ENCODE measurements at regions not wholly inside any gene's neighbourhood (a gene's known extent, or its start where the extent isn't known, plus 50 kb on each side); places are given as distances from the start of the nearest gene placed in this dataset.
"Not testable (repeated sequence)": the region's sequence is repeated elsewhere in the genome, so short reads cannot be mapped to it uniquely, and the experiment has no call there.

DNA sequence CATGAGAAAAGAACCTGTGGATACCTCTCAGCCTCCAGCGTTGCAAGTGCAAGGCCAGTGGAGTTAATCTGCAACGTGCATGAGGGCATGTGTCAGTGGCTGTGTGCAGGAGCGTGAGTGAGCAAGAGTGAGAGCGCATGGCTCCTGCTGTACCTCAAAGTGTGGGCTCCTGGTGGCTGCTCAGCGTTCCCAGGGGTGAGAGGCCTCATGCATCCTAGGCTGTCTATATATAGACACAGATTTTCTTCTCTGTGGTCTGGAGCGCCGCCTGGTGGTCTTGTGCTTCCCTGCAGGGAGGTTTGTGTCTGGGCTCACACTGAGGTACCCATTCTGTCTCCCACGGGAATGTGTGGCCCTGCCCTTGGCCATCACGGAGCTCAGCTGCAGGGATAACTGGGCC, 161.8 kb upstream of the POTEB2 start:
- not testable (repeated sequence) for DNase-seq (ENCODE audit: low spot score); H3K27ac ChIP-seq

DNA sequence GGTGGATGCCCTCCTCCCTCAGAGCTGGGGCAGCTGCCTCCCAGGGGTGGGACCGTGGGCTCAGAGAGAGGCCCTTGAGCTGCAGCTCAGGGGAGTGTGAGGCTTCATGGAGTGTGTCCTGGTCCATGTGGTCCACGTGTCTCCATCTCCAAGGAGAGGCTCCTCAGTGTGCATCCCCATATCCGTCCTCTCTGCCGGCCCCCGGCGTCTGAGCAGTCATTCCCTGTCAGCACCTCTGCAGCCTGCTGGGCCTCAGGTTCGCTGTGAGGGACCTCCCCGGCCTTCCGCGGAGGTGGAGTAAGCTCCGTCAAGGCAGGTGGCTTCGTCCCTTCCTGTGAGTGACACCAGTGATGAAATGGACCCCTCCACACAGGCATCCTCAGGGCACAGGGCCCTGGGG, 160.7 kb upstream of the POTEB2 start:
- not testable (repeated sequence) for DNase-seq (ENCODE audit: low spot score); H3K27ac ChIP-seq; H3K4me3 ChIP-seq

More for the DNA sequence above, 161.8 kb upstream of the POTEB2 start:
- H3K4me3 ChIP-seq: not testable (repeated sequence)

DNA sequence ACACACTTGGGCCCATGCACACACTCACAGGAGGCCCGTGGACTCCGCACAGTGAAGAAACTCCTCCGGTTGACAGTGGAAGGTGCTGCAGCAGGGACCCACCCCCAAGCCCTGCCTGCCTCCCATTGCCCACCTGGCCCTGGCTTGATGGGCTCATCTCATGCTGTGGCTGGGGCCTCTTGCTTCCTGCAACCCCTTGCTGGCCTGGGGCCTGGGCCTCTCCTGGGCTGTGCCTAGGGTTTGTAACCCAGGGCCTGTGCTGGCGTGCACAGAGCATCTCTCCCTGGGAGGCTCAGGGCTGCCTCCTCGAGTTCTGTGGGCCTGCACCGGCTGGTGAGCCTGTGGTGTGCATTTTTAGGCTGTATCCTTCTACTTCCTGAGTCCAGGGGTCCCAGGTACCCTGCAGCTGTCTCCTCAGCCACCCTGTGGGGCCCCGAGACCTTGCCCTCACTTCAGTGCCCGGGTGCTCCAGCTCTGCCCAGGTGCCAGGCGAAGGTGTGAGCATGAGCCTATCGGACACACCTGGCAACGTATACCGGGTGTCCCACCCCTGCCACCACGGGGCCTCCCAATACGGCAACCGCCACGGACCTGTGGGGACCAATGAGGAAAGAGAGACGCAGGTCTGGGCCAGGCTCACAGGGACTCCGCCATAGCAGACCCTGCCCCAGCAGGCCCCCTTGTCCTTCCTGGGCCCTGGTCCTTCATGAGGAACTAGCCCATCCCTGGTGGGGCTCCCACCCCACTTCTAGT, 158.3 kb upstream of the POTEB2 start:
- DNase-seq (ENCODE audit: low spot score); H3K27ac ChIP-seq; H3K4me3 ChIP-seq: not testable (repeated sequence)

DNA sequence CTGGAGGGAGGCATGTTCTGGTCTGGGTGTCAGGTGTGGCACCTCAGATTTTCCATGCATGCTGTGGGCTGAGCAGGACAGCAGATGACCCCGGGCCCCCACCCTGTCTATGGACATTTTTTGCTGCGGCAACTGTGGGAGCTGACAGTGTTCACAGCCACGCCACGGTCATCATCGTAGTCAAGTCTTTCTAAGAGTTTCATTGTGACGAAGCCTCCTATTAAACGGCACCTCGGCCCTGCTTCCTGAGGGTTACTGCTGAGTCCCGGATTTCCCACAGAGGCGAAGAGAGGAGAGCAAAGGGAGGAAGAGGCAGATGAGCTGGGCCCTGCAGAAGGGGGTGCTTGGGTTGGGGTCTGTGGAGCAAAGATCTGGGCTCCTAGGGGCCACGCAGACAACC, 152.1 kb upstream of the POTEB2 start:
- not testable (repeated sequence) for H3K4me3 ChIP-seq; DNase-seq (ENCODE audit: low spot score); H3K27ac ChIP-seq

DNA sequence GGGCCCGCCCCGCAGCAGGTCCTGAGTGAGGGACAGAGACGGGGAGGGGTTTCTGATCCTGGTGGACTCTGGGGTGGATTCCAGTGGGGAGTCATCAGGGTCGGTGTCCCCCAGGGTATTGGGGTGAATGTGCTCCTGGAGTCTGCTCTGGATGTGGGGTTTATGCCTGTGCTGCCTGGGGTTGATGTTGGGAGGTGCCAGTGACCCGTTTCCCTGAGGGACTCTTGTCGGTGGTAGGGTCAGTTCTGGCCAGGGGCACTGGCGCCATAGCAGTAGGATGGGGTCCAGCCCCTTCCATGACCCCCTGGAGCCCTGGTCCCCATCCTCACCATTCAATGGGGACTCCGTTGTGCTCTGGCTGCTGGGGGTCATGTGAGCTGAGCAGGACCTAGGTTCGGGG, 151.2 kb upstream of the POTEB2 start:
- not testable (repeated sequence) for H3K27ac ChIP-seq; H3K4me3 ChIP-seq; DNase-seq (ENCODE audit: low spot score)

DNA sequence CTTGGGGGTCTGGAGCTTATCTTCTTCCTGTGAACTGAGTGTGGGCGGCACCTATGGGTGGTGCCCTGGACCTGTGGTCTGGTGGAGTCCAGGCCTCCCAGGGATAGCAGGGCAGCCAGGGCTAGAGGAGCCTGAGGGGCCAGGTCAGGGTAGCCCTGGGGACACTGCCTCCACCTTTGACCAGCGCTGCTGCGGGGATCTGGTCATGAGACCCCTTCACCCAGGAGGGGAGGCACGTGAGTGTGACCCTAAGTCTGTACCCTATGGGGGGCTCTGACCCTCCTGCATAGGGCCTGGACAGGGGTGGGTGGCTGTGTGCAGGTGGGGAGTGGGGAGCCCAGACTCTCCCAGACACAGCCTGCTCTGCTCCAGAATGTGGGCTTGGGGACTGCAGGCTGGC, 150.5 kb upstream of the POTEB2 start:
- H3K27ac ChIP-seq; DNase-seq (ENCODE audit: low spot score); H3K4me3 ChIP-seq: not testable (repeated sequence)

DNA sequence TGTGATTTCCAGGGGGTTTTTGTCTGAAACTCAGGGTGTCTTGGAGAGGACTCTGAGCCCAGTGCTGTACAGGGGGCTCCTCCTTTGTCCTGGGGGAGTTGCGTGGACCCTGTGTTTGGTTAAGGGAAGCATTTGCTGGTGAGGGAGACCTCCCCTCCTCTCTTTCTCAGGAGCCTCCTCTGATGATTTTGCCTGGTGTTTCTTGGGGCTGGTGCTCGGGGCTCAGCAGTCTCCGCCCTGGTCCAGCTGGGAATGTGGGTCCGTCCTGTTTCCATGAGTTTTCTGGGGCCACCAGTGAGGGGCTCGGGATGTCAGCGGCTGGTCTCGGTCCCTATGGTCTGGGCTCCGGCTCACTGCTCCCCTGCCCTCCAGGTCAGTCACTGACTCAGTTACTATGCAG, 149.1 kb upstream of the POTEB2 start:
- DNase-seq (ENCODE audit: low spot score); H3K27ac ChIP-seq: not testable (repeated sequence)

DNA sequence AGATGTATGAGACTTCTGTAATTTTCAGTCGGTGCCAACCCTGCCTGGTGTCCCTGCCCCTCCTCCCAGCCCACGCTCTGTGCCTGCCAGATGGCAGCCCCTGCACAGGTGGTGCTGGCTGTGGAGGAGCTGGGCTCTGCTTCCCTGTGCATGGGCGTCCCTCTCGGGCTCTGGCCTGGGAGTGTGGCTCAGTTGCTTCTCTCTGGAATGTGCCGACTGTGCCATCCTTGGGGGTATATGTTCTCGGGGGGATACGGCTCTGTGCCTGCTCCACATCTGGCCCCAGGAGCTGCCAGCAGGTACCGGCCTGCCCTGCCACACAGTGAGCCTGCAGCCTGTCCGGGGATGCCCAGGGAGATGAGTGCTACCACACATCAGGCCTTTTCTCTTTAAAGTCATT, 147.2 kb upstream of the POTEB2 start:
- not testable (repeated sequence) for H3K27ac ChIP-seq; H3K4me3 ChIP-seq; DNase-seq (ENCODE audit: low spot score)

More for the DNA sequence above, 149.1 kb upstream of the POTEB2 start:
- H3K4me3 ChIP-seq: not testable (repeated sequence)

DNA sequence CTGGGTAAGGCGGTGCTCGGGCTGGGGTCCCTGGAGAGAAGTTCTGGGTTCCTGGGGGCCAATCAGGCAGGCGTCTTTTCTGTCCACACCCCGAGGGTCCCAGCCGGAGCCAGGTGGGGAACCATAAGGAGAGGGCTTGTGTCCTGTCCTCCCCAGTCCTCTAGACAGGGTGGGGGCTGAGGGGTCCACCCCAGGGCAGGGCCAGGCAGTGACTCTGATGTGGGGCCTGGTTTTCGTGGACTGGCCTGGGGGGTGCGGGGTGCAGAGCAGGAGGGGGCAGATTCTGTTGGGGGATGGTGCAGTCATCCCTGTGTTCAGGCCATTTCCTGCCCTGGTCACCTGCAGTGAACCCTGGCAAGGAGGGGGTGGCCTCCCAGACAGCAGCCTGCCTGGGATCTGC, 143.5 kb upstream of the POTEB2 start:
- H3K27ac ChIP-seq; DNase-seq (ENCODE audit: low spot score); H3K4me3 ChIP-seq: not testable (repeated sequence)

DNA sequence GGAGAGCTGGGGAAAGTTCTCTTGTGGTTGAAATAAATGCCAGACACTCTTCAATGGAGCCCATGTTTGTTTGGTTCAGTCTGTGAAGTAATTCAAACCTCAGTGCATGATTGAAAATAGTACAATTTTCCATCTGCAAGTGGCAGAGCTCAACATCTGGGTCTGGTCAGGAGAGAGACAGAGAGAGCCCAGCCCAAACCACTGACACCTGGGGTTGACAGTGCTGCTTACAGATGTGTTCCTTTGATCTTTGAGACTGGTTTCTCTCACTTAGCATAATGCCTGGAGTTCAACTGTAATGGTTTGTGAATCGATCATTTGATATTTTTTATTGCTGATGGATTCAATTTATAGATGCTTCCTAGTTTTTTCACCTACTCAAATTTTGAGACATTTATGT, 137.3 kb upstream of the POTEB2 start:
- not testable (repeated sequence) for H3K27ac ChIP-seq; DNase-seq (ENCODE audit: low spot score); H3K4me3 ChIP-seq

DNA sequence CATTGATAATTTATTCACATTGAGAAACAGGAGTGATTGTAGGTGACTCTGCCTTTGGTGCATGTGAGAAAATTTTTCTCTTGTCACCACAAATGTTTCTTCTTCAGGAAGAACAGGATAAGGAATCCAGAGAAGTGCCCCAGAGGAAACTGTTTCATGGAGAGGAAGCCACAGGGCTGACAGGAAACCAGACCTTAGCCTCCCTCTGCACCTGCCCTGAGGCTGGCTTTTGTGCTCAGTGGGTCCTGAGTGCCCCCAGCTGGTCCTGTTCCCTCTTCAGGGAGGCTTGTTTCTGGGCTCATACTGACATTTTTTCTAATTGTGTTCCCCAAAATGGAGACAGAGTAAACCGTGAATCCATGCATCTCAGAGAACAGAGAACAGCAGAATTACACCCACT, 135.8 kb upstream of the POTEB2 start:
- DNase-seq (ENCODE audit: low spot score); H3K27ac ChIP-seq; H3K4me3 ChIP-seq: not testable (repeated sequence)

DNA sequence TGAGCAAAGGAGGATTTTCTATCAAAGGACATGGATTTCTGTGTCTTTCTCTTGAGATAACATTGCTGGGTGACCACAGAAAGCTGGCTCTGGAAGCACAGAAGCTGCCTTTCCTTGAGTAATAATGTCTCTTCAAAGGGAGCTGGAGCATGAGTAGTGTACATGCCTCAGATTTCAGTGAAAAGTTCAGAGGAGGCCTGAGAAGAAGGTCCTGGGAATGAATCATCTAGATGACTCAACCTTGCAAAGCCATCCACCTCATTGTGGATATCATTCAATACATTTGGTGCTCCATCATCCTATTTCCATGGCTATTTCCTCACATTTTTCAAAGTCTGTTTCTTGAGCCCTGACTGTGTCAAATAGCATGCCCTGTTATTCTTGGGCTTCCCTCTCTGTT, 125.6 kb upstream of the POTEB2 start:
- DNase-seq (ENCODE audit: low spot score); H3K4me3 ChIP-seq; H3K27ac ChIP-seq: not testable (repeated sequence)

DNA sequence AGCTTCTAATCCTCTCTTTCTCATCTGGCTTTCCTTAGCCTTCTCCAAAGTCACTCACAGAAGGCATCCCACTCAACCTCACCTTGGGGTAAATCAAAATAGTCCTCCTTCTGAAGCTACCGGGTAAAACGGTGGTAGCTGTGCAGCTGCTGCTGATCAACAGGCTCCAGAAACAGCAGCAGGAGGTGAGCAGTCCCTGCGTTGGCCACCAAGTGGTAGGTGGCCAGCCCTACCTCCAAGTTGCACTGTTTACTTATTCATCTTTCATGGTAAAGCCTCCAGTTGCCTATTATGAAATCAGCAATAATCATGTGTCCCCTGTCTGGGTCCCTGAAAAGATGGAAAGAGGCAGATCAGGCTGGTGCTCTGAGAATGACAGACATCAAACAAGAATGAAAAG, 125.1 kb upstream of the POTEB2 start:
- H3K4me3 ChIP-seq; DNase-seq (ENCODE audit: low spot score); H3K27ac ChIP-seq: not testable (repeated sequence)

DNA sequence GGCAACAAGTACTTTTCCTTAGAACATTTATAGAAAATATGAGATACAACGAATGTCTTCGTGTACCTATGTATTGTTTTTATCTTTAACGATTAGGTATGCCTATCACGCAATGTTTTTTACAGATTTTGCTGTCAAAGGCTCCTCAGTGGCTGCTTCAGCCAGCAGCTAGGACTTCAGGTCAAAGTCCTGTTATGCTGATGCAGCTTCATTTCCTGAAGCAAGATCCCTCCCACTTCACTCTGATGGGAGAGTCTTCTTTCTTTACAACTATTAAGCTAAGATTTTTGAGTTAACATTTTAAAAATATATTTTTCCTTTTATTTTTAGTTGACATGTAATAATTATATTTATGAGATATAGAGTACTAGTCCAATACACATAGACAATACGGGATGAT, 120.7 kb upstream of the POTEB2 start:
- H3K4me3 ChIP-seq; DNase-seq (ENCODE audit: low spot score); H3K27ac ChIP-seq: not testable (repeated sequence)

DNA sequence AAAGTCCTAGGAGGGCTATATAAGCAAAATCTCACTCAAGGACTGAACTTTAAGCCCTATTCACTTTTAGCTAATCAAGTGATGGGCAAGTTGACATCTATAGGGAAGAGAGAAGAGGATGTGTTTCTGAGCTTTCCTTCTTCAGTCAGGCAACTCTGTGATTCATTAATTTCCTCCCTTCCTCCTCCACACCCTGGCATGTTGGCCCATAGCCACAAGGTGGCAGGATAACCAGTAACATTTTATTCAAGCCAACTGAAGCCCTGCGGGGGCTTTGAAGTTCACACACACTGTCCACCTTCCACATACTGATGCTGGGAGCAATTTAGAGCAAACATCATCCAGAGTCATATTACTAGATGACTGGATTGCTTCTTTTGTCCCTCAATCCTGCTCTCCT, 111.9 kb upstream of the POTEB2 start:
- not testable (repeated sequence) for DNase-seq (ENCODE audit: low spot score); H3K4me3 ChIP-seq; H3K27ac ChIP-seq

DNA sequence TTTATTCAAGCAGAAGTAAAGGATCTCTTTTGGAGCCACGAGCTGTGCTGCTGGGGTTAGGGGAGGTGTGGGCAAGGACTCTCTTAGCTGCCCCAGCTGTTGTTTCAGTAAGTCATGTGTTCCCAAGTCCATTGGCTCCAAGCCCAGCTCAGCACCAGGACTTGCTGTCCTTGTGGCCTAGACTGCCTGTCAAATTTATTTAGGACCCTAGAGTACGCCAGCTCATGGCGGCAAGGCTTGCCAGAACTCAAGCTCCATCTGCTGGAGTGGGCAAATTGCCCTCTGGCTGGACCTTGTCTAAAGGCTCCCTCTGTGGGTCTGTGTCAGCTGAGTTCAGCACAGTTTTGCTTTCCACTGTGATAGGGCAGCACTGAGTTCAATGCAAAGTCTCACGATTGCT, 106.6 kb upstream of the POTEB2 start:
- not testable (repeated sequence) for DNase-seq (ENCODE audit: low spot score); H3K27ac ChIP-seq; H3K4me3 ChIP-seq

DNA sequence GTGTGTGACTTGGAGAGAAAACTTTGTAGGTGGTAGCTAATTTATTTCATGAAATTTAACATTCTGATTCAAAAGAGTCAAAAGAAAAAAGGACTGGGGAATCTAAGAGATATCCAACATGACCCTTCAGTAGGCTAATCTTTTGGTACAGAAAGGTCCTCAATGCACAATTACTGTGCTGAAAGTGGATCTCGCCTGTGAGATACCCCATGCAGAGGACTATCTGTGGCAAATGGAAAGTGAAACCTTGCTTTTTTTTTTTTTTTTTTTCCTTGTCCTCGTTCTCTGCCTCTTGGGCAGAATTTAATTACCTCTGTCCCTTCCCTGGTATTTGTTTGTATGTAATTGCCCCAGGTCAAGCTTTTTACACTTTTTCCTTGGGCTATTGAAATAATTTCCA, 93.2 kb upstream of the POTEB2 start:
- DNase-seq (ENCODE audit: low spot score); H3K27ac ChIP-seq; H3K4me3 ChIP-seq: not testable (repeated sequence)

DNA sequence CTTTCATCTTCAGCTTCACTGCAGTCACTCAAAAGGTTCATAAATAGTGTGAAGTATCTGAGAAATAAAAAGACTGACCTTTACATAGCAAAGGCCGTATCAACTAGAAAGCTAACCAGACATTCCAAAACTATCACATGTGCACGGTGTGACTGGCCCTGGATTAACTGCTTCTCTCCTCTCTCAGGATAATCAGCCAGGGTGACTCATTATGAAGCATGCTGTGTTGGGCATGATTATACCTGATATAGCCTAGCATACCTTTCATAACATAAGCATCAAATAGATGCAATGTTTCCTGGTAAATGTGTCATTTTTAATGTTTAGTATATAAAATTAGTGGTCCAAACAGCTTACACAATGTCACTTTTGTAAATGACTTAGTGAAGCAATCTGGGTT, 63.2 kb upstream of the POTEB2 start:
- DNase-seq (ENCODE audit: low spot score); H3K4me3 ChIP-seq; H3K27ac ChIP-seq: not testable (repeated sequence)
